ENCODE measurements at regions not wholly inside any gene's neighbourhood (a gene's known extent, or its start where the extent isn't known, plus 50 kb on each side); places are given as distances from the start of the nearest gene placed in this dataset.
A peak's percentile ranks its signal among the peaks of the same experiment; 100 is the strongest.

DNA sequence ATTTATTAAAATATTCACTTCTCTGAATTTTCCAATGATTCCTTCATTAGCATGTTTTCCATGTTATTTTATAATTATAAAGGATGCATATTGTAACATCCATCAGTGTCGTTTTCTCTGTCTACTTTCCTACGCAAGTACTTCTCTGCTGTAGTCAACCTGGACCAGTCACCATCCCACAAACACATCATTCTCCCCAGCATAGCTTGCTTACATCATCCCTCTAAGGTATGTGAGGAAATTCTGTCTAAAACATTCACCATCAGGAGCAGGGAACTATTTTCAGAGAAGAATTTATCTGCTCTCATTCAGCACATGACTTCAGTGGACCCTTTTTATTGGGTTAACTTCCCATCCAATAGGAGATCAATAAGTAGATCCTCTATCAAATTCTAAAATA is 806.1 kb upstream of the ARGLU1 start:
- Mint-ChIP-seq H3K36me3 (ENCODE audit: insufficient read depth) (no peaks in the 10 kb centered on the region), H3K27me3 (no peaks in the 10 kb centered on the region), H3K27ac (no peak overlapping the region), H3K4me1 (ENCODE audit: low read depth) (peaks cover 10% of the 10 kb centered on the region), H3K9me3 (ENCODE audit: low read depth) (no peaks in the 10 kb centered on the region), H3K4me3 (ENCODE audit: low read depth) (no peak overlapping the region)
- no peak for DNase-seq (ENCODE audit: low spot score, unreplicated experiment)
- TF ChIP-seq, protein P1, sequence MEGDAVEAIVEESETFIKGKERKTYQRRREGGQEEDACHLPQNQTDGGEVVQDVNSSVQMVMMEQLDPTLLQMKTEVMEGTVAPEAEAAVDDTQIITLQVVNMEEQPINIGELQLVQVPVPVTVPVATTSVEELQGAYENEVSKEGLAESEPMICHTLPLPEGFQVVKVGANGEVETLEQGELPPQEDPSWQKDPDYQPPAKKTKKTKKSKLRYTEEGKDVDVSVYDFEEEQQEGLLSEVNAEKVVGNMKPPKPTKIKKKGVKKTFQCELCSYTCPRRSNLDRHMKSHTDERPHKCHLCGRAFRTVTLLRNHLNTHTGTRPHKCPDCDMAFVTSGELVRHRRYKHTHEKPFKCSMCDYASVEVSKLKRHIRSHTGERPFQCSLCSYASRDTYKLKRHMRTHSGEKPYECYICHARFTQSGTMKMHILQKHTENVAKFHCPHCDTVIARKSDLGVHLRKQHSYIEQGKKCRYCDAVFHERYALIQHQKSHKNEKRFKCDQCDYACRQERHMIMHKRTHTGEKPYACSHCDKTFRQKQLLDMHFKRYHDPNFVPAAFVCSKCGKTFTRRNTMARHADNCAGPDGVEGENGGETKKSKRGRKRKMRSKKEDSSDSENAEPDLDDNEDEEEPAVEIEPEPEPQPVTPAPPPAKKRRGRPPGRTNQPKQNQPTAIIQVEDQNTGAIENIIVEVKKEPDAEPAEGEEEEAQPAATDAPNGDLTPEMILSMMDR (IDR thresholded peaks at IDR 0.05; ENCODE audit: unreplicated experiment), result no peak

DNA sequence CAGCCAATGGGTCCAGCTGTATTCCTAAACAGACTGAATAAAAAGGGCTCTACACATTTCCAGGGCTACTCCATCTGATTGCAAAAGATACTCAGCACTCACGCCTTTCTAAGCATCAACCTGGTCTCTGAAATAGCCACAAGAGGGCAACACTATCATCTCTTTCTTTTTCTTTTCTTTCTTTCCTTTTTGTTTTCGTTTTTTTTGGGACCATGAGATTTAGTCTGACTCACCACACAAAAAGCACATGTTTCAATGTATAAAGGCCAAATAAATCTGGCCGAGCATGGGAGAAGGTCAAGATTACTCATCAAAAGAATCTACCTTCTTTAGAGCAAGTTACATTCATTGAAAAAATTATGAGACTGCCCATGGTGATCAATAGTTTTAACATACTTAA is 805.6 kb upstream of the ARGLU1 start:
- no peaks in the 10 kb centered on the region for H3K36me3 Mint-ChIP-seq (ENCODE audit: insufficient read depth)
- no peak for DNase-seq (ENCODE audit: low spot score, unreplicated experiment)
- H3K27me3 Mint-ChIP-seq, result no peaks in the 10 kb centered on the region
- TF ChIP-seq, protein P1 (IDR thresholded peaks at IDR 0.05; ENCODE audit: unreplicated experiment), result peak; percentile 69
- H3K4me3 Mint-ChIP-seq (ENCODE audit: low read depth), result no peak overlapping the region
- no peak overlapping the region for H3K27ac Mint-ChIP-seq
- H3K4me1 Mint-ChIP-seq (ENCODE audit: low read depth), result peaks cover 10% of the 10 kb centered on the region
- no peaks in the 10 kb centered on the region for H3K9me3 Mint-ChIP-seq (ENCODE audit: low read depth)

DNA sequence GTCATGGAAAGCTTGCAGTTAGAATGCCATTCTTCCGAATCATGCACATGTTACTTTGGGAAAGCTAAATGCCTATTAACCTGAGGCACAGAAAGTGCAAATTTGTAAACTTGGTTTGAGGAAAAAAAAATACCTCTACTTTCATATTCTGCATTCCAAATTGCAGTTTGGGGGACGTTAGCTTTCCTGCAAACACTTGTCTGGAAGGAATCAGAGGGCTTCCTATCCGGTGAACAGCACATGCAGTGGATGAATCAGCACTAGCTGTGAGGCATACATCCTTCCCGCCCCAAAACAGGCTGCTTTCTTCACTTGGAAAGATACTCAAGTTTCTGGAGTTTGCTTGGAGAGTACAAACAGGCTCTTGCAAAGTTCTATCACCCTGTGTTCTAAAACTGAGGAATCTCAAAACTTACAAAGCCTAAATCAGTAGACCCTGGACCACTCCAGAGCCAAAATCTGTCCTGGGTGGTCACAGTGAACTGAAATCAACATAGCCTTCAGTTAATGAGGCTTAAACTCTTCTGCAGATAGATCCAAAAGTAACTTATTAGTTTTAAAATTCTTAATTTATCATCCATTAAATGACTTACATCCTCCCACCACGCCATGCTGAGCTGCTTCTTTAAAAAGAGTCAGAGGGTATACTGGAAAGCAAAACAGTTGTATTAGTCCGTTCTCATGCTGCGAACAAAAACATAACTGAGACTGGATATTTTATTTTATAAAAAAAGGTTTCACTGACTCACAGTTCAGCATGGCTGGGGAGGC is 802.3 kb upstream of the ARGLU1 start:
- peaks cover 1% of the 10 kb centered on the region for H3K4me1 Mint-ChIP-seq (ENCODE audit: low read depth)
- TF ChIP-seq, protein P1 (IDR thresholded peaks at IDR 0.05; ENCODE audit: unreplicated experiment), result no peak
- H3K36me3 Mint-ChIP-seq (ENCODE audit: insufficient read depth), result no peaks in the 10 kb centered on the region
- DNase-seq (ENCODE audit: low spot score, unreplicated experiment), result no peak
- H3K27ac Mint-ChIP-seq, result no peak overlapping the region
- no peaks in the 10 kb centered on the region for H3K27me3 Mint-ChIP-seq
- H3K9me3 Mint-ChIP-seq (ENCODE audit: low read depth), result no peaks in the 10 kb centered on the region
- H3K4me3 Mint-ChIP-seq (ENCODE audit: low read depth), result no peak overlapping the region

DNA sequence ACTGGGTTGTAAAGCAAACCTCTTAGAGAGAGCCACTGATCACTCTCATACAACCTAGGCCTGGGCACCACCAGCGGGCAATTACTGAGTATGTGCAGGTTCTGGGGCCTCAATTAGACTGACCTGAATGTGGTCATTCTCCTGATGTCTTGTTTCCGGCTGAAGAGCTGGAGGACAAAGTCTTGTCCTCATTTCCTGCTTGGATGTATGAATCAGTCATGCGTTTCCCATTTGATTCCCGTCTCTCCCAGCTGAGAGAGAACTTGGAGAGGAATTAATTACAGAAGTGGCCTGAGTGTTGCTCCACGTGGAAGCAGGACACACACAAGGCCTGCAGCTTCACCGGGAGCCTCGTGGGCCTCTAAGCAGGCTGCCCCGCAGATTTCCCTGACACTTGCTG is 799.3 kb upstream of the ARGLU1 start:
- DNase-seq (ENCODE audit: low spot score, unreplicated experiment), result no peak
- no peaks in the 10 kb centered on the region for H3K27me3 Mint-ChIP-seq
- TF ChIP-seq, protein P1 (IDR thresholded peaks at IDR 0.05; ENCODE audit: unreplicated experiment), result no peak
- peaks cover 1% of the 10 kb centered on the region for H3K4me1 Mint-ChIP-seq (ENCODE audit: low read depth)
- H3K4me3 Mint-ChIP-seq (ENCODE audit: low read depth), result no peak overlapping the region
- no peaks in the 10 kb centered on the region for H3K36me3 Mint-ChIP-seq (ENCODE audit: insufficient read depth)
- no peak overlapping the region for H3K27ac Mint-ChIP-seq
- H3K9me3 Mint-ChIP-seq (ENCODE audit: low read depth), result no peaks in the 10 kb centered on the region

DNA sequence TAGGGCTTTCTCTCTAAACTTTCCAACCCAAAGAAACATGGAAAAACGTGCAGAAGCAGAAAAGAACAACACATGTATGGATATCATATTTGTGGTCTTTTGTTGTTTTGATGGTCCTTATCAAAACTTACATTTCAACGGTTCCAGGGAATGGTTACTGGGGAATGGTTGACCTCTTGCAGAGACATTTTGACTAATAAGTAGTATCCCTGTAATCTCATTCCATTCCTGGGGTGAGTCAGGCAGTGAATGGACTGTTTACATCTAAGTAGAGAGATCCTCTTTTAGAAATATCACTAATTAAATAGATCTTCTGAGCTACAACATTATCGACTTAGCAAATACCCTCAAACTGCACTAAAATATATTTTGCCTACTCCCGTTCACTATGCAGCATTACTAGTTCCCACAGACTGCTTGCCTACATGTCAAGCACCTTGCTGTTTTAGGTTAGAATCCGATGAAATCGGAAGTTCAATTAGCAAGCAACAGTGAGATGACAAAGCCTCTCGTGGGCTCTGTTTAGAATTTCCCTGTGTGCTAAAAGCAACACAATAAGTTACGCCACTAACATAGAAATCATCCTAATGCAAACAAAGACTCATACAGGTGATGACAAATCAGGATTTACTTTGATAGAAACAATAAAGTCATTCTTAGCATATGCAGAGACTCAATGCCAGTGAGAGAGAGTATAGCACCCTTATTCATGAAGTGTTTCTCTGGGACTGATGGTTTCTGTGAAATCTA is 797.7 kb upstream of the ARGLU1 start:
- peaks cover 1% of the 10 kb centered on the region for H3K4me1 Mint-ChIP-seq (ENCODE audit: low read depth)
- no peaks in the 10 kb centered on the region for H3K9me3 Mint-ChIP-seq (ENCODE audit: low read depth)
- no peak overlapping the region for H3K4me3 Mint-ChIP-seq (ENCODE audit: low read depth)
- no peak overlapping the region for H3K27ac Mint-ChIP-seq
- DNase-seq (ENCODE audit: low spot score, unreplicated experiment), result no peak
- no peaks in the 10 kb centered on the region for H3K36me3 Mint-ChIP-seq (ENCODE audit: insufficient read depth)
- TF ChIP-seq, protein P1 (IDR thresholded peaks at IDR 0.05; ENCODE audit: unreplicated experiment), result no peak
- no peaks in the 10 kb centered on the region for H3K27me3 Mint-ChIP-seq

Measured in progenitor cell of endocrine pancreas (in vitro differentiated cells).